GM19023 (cell line): ENCODE measurements at regions not wholly inside any gene's neighbourhood (a gene's known extent, or its start where the extent isn't known, plus 50 kb on each side); places are given as distances from the start of the nearest gene placed in this dataset.

Experiments used
- ATAC-seq: cut with Tn5 transposase; IDR thresholded peaks from one replicate; pipeline ENCODE4 v1.9.1; 2021; ENCODE audit warnings: mild to moderate bottlenecking, moderate library complexity; ENCODE audit not compliant: unreplicated experiment

GRCh38 chr12:128138125-128138524 is 128.8 kb upstream of the TMEM132C start:
- no peak for ATAC-seq

DNA sequence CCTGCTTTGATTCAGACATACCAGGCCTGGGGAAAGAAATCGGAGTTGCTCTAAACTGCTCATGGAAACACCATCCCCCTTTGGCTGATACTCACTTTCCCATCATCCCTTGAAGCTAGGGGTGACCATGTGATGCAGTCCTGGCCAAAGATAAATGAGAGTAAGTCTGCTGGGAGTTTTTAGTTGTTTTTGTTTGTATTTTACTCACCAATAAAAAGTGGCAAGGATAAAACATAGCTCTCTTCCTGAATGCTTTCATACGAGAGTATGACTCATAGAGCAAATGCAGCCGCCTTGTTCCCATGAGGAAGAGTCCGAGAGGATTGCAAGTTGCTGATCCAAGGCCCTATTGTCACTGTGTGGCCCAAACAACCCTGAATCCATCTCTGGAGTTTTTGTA is 126.4 kb upstream of the TMEM132C start:
- ATAC-seq: no peak

DNA sequence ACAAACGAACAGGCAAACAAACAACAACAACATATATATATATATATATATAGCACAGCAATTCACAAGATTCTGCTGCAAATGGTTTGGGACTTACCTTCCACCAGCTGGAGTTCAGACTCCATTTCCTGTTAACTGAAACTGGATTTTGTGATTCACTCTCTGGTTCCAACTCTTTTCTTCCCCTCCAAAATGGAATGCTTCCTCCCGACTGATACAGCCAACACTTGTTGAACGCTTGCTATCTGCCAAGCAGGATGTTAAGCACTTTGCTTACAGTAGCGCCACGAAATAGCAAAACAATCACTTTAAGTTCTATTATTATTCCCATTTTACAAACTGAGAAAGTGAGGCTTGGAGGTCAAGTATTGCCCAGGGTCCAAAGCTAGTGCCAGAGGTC is 116.0 kb upstream of the TMEM132C start:
- no peak for ATAC-seq

DNA sequence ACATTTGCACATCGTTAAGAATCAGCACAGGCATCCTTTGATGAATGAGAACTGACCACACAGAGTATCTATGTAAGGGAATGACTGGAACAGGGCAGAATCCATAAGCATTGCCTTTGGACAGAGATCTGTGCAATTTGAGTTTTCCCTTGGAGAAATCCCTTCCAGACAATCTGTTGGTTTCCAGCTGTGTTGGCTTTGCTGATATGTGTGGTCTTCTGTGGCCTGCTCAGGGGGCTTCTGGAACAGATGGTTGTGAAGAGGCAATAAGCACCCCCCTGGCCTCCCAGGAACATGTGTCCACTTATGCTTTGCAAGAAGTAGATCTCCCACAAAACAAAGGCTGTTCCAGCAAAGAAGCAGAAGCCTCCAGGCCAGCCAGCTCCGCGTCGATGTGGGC is 111.4 kb upstream of the TMEM132C start:
- ATAC-seq: no peak

DNA sequence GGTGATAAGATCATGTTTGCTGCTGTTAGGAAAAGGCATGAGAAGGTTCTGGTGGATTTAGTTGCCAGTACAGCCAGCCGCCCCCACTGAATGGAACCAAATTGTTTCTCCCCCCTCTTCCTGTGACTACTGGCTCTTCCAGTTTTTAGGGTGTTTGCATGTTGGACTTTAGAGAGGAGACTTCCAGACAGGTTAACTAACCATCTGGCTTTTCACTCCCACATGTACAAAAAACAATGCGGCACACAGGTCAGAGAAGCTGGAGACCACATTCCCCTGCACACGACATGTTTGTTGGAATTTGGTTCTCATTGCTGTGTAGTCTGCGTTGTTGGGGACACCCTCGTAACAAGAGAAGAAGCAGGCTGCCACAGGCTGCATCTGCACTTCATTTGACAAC is 103.9 kb upstream of the TMEM132C start:
- ATAC-seq: no peak

- no peak for ATAC-seq
Observed at GRCh38 chr12:128164533-128164932, 102.4 kb upstream of the TMEM132C start.

DNA sequence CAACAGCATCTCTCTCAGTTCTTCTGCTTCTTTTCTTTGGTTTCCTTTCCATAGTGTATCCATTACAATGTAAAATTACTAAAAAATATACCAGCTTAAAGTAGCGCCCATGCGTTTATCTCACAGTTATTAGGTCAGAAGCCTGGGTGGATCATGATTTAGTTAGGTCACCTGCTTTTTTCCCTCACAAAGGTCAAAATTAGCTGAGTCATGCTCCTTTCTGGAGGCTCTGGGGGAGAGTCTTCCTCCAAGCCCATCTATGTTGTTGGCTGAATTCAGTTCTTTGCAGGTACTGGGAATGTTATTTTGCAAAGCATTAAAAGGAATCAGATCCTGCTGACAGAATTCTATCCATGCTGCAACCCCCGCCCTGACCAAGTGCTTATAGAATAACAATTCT is 101.6 kb upstream of the TMEM132C start:
- ATAC-seq: no peak

DNA sequence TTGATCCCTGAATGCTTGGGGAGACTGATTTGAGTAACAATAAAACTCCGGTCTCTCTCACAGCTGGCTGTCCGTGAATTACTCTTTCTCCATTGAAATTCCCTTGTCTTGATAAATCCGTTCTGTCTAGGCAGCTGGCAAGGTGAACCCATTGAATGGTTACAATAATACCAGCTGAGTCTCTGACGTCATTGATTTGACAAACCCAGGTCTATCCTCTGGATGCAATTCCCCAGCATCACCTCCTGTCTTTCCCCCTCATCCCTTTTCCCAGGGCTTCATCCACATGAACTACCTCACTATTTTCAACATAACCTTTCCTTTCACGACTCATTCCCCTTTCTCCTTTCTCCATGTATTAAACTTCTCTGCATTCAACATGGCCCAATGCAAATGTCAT is 98.7 kb upstream of the TMEM132C start:
- no peak for ATAC-seq

- no peak for ATAC-seq
Observed at GRCh38 chr12:128170181-128170580, 96.8 kb upstream of the TMEM132C start.

DNA sequence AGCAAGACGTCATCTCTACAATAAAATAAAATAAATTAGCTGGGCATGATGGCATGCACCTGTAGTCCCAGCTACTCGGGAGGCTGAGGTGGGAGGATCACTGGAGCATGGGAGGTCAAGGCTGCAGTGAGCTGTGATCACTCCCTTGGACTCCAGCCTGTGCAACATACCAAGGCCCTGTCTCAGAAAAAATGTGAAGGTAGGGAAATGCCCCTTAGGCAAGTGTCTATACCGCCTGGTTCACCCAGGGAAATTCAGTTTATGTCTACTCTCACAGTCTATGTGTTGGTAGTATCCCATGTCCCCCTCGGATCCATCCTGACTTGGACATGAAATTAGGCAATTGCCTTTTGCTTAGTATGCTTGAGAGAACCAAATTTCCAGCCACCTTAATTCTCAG is 88.4 kb upstream of the TMEM132C start:
- ATAC-seq: no peak

- ATAC-seq: no peak
Observed at GRCh38 chr12:128178966-128179365, 88.0 kb upstream of the TMEM132C start.

- no peak for ATAC-seq
Observed at GRCh38 chr12:128180166-128180565, 86.8 kb upstream of the TMEM132C start.

- no peak for ATAC-seq
Observed at GRCh38 chr12:128190052-128190451, 76.9 kb upstream of the TMEM132C start.

- ATAC-seq: no peak
Observed at GRCh38 chr12:128190614-128191013, 76.4 kb upstream of the TMEM132C start.

DNA sequence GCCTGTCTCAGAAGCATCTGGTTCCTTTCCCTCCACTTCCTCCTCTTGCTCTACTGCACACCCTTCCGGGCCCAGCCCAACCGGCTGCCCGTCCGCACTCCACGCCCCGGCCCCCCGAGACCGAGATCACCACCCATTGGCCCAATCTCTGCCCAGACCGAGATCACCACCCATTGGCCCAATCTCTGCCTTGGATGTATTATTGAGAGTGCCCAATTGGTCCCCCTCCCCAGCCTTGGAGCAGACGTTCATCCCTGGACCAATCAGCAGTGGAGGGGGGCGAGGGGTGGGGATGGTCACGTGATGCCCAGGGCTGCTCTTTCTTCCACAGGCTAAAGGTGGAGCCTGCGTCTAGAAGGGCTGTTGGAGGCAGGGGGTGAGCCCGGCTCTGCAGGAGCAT is 75.6 kb upstream of the TMEM132C start:
- ATAC-seq: no peak

DNA sequence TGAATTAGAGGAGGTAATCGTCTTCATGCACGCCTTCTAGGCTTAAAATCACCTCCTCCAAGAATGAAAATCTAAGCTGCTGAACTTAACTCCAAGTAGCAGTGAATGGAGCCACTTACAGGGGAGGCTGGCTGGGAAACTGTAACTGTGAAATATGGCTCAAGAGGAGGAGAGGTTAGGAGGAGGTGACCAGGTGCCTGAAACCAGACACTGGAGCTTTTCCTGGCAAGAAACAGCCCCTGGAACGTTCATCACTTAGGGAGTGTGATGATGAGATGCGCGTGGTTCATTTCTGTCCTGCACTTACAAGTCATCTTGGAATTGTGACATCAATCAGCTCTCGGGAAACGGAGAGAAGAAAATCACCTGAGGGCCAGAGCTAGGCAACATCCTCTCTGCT is 62.3 kb upstream of the TMEM132C start:
- no peak for ATAC-seq

DNA sequence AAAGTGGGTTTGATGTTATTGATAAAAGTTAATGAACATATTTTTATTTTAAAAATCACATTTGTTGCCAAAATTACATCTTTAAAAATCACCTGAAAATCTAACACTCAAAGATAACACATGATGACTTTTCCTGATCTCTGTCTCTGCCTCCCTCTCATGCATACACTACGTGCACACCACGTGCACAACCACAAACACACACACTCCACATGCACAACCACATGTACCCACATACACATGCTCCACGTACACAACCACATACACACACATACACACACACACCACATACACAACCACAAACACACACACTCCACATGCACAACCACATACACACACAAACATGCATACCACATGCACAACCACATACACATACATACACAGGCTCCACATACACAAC is 61.8 kb upstream of the TMEM132C start:
- ATAC-seq: no peak

DNA sequence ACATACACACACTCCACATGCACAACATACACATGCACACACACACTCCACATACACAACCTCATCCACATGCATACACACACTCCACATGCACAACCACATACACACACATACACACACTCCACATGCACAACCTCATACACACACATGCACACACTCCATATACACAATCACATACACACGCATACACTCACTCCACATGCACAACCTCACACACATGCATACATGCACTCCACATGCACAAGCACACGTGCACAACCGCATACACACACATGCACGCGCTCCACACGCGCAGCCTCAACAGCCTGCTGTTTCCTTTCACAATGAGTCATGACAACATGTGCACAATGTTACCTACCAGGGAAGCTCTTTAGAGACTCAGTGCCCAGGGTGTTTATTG is 61.2 kb upstream of the TMEM132C start:
- no peak for ATAC-seq
